ENCODE measurements at regions not wholly inside any gene's neighbourhood (a gene's known extent, or its start where the extent isn't known, plus 50 kb on each side); places are given as distances from the start of the nearest gene placed in this dataset.

DNA sequence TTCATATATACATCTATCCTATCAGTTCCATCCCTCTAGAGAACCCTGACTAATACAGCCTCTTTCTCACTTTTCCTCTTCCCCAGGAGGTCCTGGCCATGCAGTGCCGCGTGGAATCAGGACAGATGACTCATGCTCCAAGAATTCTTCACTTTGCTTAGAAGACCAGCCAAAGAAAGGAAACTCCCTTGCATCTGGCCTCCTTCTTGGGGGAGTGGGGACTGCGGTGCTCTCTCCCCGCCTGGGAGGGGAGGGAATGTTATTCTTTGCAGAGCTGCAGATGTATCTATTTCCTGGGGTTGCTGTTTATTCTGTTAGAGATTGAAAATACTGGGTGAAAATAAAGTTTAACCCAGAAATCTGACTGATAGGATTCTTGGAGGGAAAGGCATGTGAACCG lies 111.5 kb upstream of the SH3BP4 start:
- in situ Hi-C loops (cut with MboI; ENCODE audit: low sequenced_read_pairs), result no loop called here

GRCh38 chr2:234839285-234839684 lies 112.5 kb upstream of the SH3BP4 start:
- in situ Hi-C loops (cut with MboI; ENCODE audit: low sequenced_read_pairs), result no loop called here

DNA sequence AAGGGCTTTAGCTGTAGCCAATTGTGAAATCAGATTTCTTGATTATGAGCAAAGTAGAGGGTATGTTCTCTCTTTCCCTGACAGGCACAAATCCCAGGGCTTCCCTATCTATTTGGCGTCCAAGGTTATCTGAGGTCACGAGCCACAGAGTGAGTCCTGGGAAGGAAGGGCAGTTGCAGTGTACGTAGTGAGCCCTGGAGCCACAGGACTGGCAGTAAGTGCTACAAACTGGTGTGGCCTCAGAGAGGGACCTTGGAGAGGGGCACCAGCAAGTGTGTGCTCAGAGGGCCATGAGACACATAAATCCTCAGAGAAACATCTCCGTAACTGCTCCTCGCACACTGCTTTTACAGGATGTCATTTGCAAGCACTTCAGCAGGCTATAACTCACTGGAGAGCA lies 115.5 kb upstream of the SH3BP4 start:
- in situ Hi-C loops (cut with MboI; ENCODE audit: low sequenced_read_pairs), result no loop called here

DNA sequence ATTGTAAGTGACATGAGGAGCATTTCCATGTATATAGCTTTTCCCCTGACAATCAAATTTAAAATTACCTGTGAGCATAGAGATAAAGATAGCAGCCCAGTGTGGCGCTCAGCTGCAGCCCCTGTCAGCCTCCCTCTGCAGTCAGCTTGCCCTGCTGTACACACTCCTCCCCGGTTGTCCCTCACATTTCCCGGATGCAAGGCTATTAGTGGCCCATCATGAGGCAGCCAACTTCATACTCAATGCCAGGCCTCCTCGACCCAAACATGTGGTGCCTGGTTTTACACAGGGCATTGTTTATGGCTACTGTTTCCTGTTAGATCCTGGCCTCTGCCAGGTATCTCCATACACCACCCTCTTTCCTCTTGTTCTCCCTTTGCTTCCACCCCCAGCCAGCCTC lies 116.1 kb upstream of the SH3BP4 start:
- in situ Hi-C loops (cut with MboI; ENCODE audit: low sequenced_read_pairs), result no loop called here

GRCh38 chr2:234834228-234834923 lies 117.4 kb upstream of the SH3BP4 start:
- in situ Hi-C loops (cut with MboI; ENCODE audit: low sequenced_read_pairs), result no loop called here

DNA sequence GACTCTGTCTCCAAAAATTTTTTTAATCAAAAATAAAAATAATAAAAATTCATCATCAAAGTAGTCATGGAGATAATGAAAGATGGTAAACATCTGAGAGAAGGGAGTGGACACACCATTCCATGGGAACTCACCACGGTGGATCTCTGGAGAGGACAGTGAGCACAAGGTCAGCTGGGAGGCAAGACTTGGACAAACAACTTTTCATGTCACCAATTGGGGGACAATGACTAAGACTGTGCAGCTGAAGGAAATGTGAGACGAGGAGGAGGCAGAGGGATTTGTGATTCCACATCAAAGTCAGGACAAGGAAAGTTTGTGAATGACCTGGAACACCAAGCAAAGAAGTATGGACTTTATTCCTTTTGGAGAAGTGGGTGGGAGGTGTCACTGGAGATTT lies 121.0 kb upstream of the SH3BP4 start:
- in situ Hi-C loops (cut with MboI; ENCODE audit: low sequenced_read_pairs), result no loop called here

DNA sequence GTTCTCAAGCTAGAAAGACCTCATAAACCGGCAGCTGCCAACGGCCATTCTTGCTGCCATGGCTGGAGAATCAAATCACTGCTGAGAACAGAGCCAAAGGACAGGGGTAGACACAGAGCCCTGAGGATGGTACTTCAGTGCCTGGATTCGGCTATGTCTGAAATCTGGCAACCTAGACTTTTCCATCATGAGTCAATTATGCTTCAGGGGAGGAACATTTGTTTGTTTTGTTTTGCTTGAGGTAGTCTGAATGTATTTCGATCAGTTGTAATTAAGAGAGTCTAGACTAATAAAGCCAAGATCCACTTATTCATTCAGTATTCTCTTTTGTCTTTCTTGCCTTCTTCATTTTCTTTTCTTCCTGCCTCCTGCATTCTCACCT lies 122.8 kb upstream of the SH3BP4 start:
- in situ Hi-C loops (cut with MboI; ENCODE audit: low sequenced_read_pairs), result no loop called here

DNA sequence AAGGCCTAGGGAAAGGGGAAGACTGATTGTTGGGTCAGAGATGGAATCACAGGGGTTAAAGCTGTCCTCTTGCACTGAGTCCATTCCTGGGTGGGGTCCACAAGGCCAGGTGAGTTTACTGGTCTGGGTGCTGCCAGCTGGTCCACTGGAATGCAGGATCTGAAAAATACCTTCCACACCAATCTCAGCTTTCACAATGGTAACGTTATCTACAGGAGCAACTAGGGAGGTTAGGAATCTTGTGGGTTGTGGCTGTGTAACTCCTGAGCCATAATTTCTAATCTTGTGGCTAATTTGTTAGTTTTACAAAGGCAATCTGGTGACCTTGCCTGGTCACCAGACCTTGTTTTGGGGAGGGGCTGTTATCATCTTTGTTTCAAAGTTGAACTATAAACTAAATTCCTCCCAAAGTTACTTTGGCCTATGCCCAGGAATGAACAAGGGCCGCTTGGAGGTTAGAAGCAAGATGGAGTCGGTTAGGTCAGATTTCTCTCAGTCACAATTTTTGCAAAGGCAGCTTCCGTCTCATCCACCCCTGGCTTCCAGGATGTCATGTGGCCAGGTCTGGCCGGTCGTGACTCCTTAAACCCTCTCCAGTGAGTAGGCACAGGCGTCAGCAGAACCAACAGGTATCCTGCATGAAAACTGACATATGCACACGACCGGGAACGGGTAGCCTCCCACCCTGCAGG lies 123.3 kb upstream of the SH3BP4 start:
- in situ Hi-C loops (cut with MboI; ENCODE audit: low sequenced_read_pairs), result no loop called here

DNA sequence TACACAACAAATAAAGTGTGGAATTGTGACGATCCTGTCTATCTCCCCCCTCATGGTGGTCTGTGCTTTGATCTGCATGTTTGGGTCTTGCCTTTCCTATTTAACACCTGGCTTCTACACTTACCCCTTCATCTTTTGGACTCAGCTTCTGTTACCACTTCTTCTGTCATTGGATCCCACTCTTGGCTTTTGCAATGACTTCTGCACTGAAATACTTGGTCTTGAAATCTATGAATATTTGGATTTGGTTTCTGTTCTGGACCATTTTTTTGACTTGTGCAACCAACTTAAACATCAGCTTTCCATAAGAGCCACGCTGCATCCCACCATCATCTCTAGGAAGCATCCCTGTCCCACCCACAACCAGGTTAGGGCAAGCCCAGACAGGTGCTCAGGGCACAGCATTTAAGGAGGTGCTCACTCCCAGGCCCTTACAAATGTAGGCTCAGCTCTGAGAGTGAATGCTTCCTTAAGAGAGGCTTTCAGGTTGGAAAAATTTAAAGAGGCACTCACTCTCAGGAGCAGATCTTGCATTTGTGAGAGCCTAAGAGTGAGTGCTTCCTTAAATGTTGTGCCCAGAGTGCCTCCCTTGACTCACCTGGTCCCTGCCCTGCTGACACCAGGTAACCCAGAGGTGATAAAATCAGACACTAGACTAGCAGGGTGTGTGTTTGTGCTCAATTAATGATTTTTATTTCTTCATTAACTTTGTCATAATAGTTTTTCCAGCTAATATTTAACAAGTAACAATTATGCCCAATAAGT lies 124.5 kb upstream of the SH3BP4 start:
- in situ Hi-C loops (cut with MboI; ENCODE audit: low sequenced_read_pairs), result no loop called here

DNA sequence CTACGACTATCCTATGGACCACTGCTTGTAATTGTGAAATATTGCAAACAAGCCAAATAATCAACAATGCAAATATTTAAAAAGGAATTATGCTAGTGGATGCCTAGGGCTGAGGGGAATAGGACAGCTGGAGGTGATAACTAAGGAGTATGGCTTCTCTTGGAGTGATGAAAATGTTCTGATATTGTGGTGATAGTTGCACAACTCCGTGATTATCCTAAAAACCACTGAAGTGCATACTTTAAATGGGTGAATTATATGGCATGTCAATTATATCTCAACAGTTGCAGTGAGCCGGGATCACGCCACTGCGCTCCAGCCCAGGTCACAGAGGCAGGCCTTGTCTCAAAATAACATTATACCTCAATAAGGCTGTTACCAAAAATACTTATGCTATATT lies 125.1 kb upstream of the SH3BP4 start:
- in situ Hi-C loops (cut with MboI; ENCODE audit: low sequenced_read_pairs), result no loop called here

- in situ Hi-C loops (cut with MboI; ENCODE audit: low sequenced_read_pairs), result no loop called here
These were observed 126.2 kb upstream of the SH3BP4 start for GRCh38 chr2:234825616-234826015.

GRCh38 chr2:234823877-234824376 lies 127.9 kb upstream of the SH3BP4 start:
- in situ Hi-C loops (cut with MboI; ENCODE audit: low sequenced_read_pairs), result no loop called here

GRCh38 chr2:234823196-234823876 lies 128.5 kb upstream of the SH3BP4 start:
- in situ Hi-C loops (cut with MboI; ENCODE audit: low sequenced_read_pairs), result no loop called here

GRCh38 chr2:234821946-234822475 lies 129.8 kb upstream of the SH3BP4 start:
- in situ Hi-C loops (cut with MboI; ENCODE audit: low sequenced_read_pairs), result no loop called here

GRCh38 chr2:234818937-234819336 lies 132.9 kb upstream of the SH3BP4 start:
- in situ Hi-C loops (cut with MboI; ENCODE audit: low sequenced_read_pairs), result no loop called here

GRCh38 chr2:234816491-234816890 lies 135.3 kb upstream of the SH3BP4 start:
- in situ Hi-C loops (cut with MboI; ENCODE audit: low sequenced_read_pairs), result no loop called here

- in situ Hi-C loops (cut with MboI; ENCODE audit: low sequenced_read_pairs), result no loop called here
These were observed 135.8 kb upstream of the SH3BP4 start for GRCh38 chr2:234816056-234816455.

DNA sequence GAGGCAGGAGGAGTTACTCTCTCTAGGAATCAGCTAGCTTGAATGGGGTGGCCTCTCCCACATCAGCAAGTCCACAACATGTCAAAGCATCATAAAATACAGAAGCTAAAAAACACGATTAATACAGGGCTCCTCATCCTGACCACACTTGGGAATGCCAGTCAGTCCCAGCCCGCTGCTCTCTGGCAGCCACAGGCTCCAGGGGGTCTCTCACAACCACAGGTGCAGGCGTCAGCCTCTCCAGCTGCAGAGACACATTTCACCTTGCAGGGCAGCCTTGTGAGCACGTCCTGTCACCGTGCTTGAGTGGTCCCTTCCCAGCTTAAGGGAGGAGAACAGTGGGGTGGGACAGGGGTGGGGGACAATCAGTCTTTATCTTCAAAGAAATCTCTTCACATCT lies 137.4 kb upstream of the SH3BP4 start:
- in situ Hi-C loops (cut with MboI; ENCODE audit: low sequenced_read_pairs), result no loop called here

DNA sequence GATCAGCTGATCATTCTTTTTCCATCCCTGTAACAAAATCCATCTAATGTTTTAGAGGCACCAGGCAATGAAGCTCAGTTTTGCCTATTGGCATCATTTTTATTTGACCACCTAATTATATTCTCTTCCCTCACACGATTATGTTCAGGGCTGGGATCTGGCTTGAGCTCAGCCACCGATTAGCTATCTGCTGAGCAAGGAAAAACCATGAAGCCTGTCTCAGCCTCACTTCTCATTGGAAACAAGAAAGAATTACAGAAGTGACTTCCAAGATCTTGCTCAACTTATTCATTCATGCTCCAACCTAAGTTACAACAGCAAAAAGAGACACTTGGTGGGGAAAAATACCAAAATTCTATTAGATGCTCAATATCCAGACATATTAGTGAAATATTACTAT lies 139.0 kb upstream of the SH3BP4 start:
- in situ Hi-C loops (cut with MboI; ENCODE audit: low sequenced_read_pairs), result no loop called here

DNA sequence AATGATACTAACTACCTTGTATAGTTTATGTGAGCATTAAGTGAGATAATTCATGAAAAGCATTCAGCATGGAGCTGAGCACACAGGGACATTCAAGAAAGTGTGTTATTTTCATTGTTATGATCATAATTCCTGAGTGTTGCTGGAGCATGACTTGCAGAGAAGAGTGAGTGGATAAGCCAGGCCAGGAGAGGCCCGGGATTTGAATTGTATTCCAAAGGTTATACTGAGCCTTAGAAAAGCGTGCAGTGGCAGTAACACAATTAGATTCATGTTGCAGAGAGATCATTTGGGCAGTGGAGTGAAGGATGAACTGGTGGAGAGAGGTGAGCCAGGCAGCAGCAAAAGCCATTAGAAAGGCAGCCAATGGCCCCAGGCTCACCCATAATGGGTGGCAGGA lies 142.9 kb upstream of the SH3BP4 start:
- in situ Hi-C loops (cut with MboI; ENCODE audit: low sequenced_read_pairs), result no loop called here

DNA sequence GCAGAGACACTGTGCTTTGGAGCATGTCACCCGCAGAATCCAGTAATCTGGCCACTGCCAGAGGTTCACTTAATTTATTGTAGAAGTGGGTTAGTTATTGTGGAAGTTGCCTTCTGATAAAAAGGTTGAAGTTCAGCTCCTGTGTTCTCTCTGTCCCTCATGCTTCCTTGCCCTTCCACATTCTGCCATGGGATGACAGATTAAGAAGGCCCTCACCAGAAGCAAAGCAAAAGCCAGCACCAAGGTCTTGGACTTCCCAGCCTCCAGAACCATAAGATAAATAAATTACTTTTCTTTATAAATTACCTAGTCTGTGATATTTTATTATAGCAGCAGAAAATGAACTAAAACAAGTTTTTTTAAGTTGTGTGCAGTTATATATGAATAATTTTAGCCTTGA lies 145.0 kb upstream of the SH3BP4 start:
- in situ Hi-C loops (cut with MboI; ENCODE audit: low sequenced_read_pairs), result no loop called here

Data from HL-60/S4 treated with retinoic acid at 250 ng/mL for 4 days and 3 days (cell line).